ENCODE measurements at regions not wholly inside any gene's neighbourhood (a gene's known extent, or its start where the extent isn't known, plus 50 kb on each side); places are given as distances from the start of the nearest gene placed in this dataset.

- Mint-ChIP-seq H3K27ac (no peak overlapping the region), H3K4me1 (0 out of 4 replicates have a peak, but pooled peaks cover 0 to 2% of the 10 kb centered on the region in 2 experiments), H3K9me3 (no peaks in the 10 kb centered on the region), H3K36me3 (ENCODE audit: insufficient read depth in 1 of 3, low read depth in 3 of 3) (no peaks in the 10 kb centered on the region), H3K4me3 (no peak overlapping the region), H3K27me3 (ENCODE audit: low read depth) (no peaks in the 10 kb centered on the region)
- no peaks in the 10 kb centered on the region for H3K23me2 ChIP-seq (ENCODE audit: insufficient read length, low read depth, low read length, poor library complexity, severe bottlenecking)
- no peak overlapping the region for H3K4ac ChIP-seq (ENCODE audit: low read depth, low read length)
- no peak overlapping the region for H2BK5ac ChIP-seq (ENCODE audit: insufficient read length, low read length)
- WGBS (ENCODE audit: extremely low coverage, insufficient read length, low lambda C conversion rate), result no CpG with 5 or more reads among the region's 1 CpG
- H3K23ac ChIP-seq (ENCODE audit: insufficient read length, low read depth, low read length), result no peak overlapping the region
- H2BK20ac ChIP-seq (ENCODE audit: low read depth, low read length, poor library complexity, severe bottlenecking), result no peak overlapping the region
- H2BK12ac ChIP-seq (ENCODE audit: insufficient read length, low read depth, low read length), result no peak overlapping the region
- H3K9me3 ChIP-seq (ENCODE audit: control insufficient read depth, low read depth, low read length), result no peaks in the 10 kb centered on the region
- no peak overlapping the region for H2BK120ac ChIP-seq (ENCODE audit: low read depth, low read length, poor library complexity, severe bottlenecking)
- no peak overlapping the region for H2AK5ac ChIP-seq (ENCODE audit: insufficient read length, low read length)
- H4K5ac ChIP-seq (ENCODE audit: insufficient read length, low read depth, low read length), result no peak overlapping the region
- no peak overlapping the region for H3K14ac ChIP-seq (ENCODE audit: insufficient read depth, low read length)
- H3K9ac ChIP-seq (ENCODE audit: extremely low read depth, insufficient read length, low read length), result no peak overlapping the region
- H3K4me2 ChIP-seq (ENCODE audit: insufficient read depth, insufficient read length, low read length), result no peak overlapping the region
- H3K79me2 ChIP-seq (ENCODE audit: insufficient read depth, low read length), result no peaks in the 10 kb centered on the region
- H3K18ac ChIP-seq (ENCODE audit: insufficient read length, low read depth, low read length), result no peak overlapping the region
- H2BK15ac ChIP-seq (ENCODE audit: low read depth, low read length), result no peak overlapping the region
- H3K27ac ChIP-seq (ENCODE audit: insufficient read length, low read depth, low read length), result no peak overlapping the region
- H3T11ph ChIP-seq (ENCODE audit: low read length), result no peak overlapping the region
- no peak overlapping the region for H4K91ac ChIP-seq (ENCODE audit: insufficient read length, low read depth, low read length)
- H3K27me3 ChIP-seq (ENCODE audit: insufficient read depth, low read length), result no peaks in the 10 kb centered on the region
- H4K8ac ChIP-seq (replicated peaks; ENCODE audit: insufficient read length, low read depth, low read length), result no peak overlapping the region
- H2AFZ ChIP-seq (ENCODE audit: low read length), result no peak overlapping the region
- no peaks in the 10 kb centered on the region for H3K79me1 ChIP-seq (ENCODE audit: insufficient read depth, low read depth, low read length, poor library complexity, severe bottlenecking)
- no peak for DNase-seq
- TF ChIP-seq, protein P1, sequence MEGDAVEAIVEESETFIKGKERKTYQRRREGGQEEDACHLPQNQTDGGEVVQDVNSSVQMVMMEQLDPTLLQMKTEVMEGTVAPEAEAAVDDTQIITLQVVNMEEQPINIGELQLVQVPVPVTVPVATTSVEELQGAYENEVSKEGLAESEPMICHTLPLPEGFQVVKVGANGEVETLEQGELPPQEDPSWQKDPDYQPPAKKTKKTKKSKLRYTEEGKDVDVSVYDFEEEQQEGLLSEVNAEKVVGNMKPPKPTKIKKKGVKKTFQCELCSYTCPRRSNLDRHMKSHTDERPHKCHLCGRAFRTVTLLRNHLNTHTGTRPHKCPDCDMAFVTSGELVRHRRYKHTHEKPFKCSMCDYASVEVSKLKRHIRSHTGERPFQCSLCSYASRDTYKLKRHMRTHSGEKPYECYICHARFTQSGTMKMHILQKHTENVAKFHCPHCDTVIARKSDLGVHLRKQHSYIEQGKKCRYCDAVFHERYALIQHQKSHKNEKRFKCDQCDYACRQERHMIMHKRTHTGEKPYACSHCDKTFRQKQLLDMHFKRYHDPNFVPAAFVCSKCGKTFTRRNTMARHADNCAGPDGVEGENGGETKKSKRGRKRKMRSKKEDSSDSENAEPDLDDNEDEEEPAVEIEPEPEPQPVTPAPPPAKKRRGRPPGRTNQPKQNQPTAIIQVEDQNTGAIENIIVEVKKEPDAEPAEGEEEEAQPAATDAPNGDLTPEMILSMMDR (conservative IDR thresholded peaks at IDR 0.05), result no peak
- no peaks in the 10 kb centered on the region for H4K20me1 ChIP-seq (ENCODE audit: control insufficient read depth, insufficient read depth, insufficient read length)
- H3K4me1 ChIP-seq (ENCODE audit: insufficient read depth, low read length), result no peaks in the 10 kb centered on the region
- H3K56ac ChIP-seq (ENCODE audit: insufficient read length, low read depth, low read length), result no peak overlapping the region
Measured at GRCh38 chr6:126955621-126956020, 162.8 kb upstream of the RSPO3 start.

All from H9 (cell line).